ENCODE measurements at regions not wholly inside any gene's neighbourhood (a gene's known extent, or its start where the extent isn't known, plus 50 kb on each side); places are given as distances from the start of the nearest gene placed in this dataset.

DNA sequence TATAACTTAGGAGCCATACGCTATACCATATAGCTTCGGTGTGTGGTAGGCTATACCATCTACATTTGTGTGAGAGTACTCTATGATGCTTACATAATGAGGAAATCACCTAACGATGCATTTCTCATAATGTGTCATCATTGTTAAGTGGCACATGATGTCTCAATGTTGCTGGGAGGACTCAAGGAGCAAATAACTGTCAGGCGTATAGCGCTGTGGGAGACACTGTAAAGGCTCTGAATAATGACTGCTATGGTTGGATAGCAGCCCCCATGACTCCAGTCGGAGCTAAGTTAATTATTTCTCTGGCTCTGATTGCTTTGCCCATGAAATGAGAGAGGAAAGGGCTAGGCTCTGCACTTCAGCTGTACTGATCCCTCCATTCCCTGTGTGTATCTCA is 197.2 kb downstream of the RGS9 start:
- no peaks in the 10 kb centered on the region for H3K36me3 ChIP-seq
- no peak overlapping the region for H3K27ac ChIP-seq
- H3K4me1 ChIP-seq, result no peaks in the 10 kb centered on the region
- no peaks in the 10 kb centered on the region for H3K27me3 ChIP-seq
- intact Hi-C loops (cut with DNase I), result no loop called here
- 86% methylated on average over 4 of the region's 6 CpGs for WGBS (ENCODE audit: insufficient coverage, low coverage, low lambda C conversion rate, missing lambda C conversion rate)
- ATAC-seq (no peak), DNase-seq (no peak)
- TF ChIP-seq POLR2A (IDR thresholded peaks at IDR 0.05), result no peak
- no peak for TF ChIP-seq CTCF (IDR thresholded peaks at IDR 0.05)
- H3K9me3 ChIP-seq, result no peaks in the 10 kb centered on the region
- no peak overlapping the region for H3K4me3 ChIP-seq

DNA sequence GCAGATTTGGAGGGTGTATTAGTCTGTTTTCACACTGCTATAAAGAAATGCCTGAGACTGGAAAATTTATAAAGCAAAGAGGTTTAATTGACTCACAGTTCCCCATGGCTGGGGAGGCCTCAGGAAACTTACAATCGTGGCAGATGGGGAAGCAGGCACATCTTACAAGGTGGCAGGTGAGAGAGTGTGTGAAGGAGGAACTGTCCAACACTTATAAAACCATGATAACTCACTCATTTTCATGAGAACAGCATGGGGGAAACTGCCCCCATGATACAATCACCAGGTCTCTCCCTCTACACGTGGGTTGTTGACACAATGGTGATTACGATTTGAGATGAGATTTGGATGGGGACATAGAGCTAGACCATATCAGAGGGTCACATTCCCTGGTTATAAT is 195.6 kb downstream of the RGS9 start:
- no peaks in the 10 kb centered on the region for H3K9me3 ChIP-seq
- no peaks in the 10 kb centered on the region for H3K4me1 ChIP-seq
- H3K27me3 ChIP-seq, result no peaks in the 10 kb centered on the region
- no peak overlapping the region for H3K27ac ChIP-seq
- TF ChIP-seq POLR2A (IDR thresholded peaks at IDR 0.05), result no peak
- no peak for TF ChIP-seq CTCF (IDR thresholded peaks at IDR 0.05)
- no peak for ATAC-seq
- WGBS (ENCODE audit: insufficient coverage, low coverage, low lambda C conversion rate, missing lambda C conversion rate), result 56% methylated on average over 2 of the region's 3 CpGs
- no peak overlapping the region for H3K4me3 ChIP-seq
- no peaks in the 10 kb centered on the region for H3K36me3 ChIP-seq
- intact Hi-C loops (cut with DNase I), result no loop called here
- DNase-seq, result no peak

DNA sequence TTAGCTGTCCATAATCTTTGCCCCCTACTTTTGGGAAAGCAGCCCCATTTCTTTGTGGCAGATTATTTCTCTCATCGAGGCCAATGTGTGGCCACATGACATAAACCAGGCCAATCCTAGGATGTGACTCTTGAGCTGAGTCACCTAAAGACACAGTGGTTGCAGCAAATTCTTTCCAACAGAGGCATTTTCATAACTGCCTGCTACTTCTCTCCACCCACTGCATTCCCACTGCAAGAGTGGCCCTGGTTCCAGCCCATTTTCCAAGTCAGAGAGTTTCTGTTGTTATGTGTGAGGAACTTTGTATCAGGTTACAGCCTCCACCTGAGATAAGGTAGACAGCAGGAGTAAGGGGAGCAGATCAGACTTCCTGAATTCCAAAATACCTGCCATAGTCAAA is 195.2 kb downstream of the RGS9 start:
- Histone ChIP-seq H3K4me1 (no peaks in the 10 kb centered on the region), H3K9me3 (no peaks in the 10 kb centered on the region), H3K27ac (no peak overlapping the region), H3K4me3 (no peak overlapping the region), H3K36me3 (no peaks in the 10 kb centered on the region), H3K27me3 (no peaks in the 10 kb centered on the region)
- intact Hi-C loops (cut with DNase I), result no loop called here
- TF ChIP-seq POLR2A (IDR thresholded peaks at IDR 0.05) (no peak), CTCF (IDR thresholded peaks at IDR 0.05) (no peak)
- ATAC-seq, result no peak
- 33% methylated on average over 1 of the region's 1 CpG for WGBS (ENCODE audit: insufficient coverage, low coverage, low lambda C conversion rate, missing lambda C conversion rate)
- DNase-seq, result no peak

- no peaks in the 10 kb centered on the region for H3K36me3 ChIP-seq
Measured at GRCh38 chr17:65328567-65328966, 191.4 kb downstream of the RGS9 start.

More at GRCh38 chr17:65328567-65328966, 191.4 kb downstream of the RGS9 start:
- intact Hi-C loops (cut with DNase I), result no loop called here
- ATAC-seq, result no peak
- no peak overlapping the region for H3K27ac ChIP-seq
- no peaks in the 10 kb centered on the region for H3K4me1 ChIP-seq
- no peak for TF ChIP-seq CTCF (IDR thresholded peaks at IDR 0.05)
- no peak for TF ChIP-seq POLR2A (IDR thresholded peaks at IDR 0.05)
- no peaks in the 10 kb centered on the region for H3K9me3 ChIP-seq
- no peak overlapping the region for H3K4me3 ChIP-seq
- no peak for DNase-seq
- H3K27me3 ChIP-seq, result no peaks in the 10 kb centered on the region

All from right lobe of liver (tissue), 6 donors.